ENCODE measurements at regions not wholly inside any gene's neighbourhood (a gene's known extent, or its start where the extent isn't known, plus 50 kb on each side); places are given as distances from the start of the nearest gene placed in this dataset.

DNA sequence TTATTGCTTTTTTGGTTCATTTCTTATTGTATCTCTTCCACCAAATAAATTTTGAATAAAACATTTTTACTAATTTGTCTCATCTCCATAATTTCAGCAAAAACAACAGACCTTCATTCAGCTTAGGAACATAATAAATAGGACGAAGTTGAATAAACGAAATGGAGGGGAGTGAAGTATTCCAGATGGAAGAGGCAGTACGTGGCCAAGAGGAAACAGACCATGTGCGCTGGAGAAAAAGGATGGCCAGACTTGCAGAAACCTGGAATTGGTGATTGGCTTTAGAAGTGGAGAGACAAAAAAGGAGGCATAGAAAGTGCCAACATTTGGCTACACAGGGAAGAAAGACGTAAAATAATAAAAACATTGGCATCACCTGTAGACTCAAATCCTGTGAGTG lies 113.5 kb downstream of the USP22 start:
- TF ChIP-seq, protein P1, sequence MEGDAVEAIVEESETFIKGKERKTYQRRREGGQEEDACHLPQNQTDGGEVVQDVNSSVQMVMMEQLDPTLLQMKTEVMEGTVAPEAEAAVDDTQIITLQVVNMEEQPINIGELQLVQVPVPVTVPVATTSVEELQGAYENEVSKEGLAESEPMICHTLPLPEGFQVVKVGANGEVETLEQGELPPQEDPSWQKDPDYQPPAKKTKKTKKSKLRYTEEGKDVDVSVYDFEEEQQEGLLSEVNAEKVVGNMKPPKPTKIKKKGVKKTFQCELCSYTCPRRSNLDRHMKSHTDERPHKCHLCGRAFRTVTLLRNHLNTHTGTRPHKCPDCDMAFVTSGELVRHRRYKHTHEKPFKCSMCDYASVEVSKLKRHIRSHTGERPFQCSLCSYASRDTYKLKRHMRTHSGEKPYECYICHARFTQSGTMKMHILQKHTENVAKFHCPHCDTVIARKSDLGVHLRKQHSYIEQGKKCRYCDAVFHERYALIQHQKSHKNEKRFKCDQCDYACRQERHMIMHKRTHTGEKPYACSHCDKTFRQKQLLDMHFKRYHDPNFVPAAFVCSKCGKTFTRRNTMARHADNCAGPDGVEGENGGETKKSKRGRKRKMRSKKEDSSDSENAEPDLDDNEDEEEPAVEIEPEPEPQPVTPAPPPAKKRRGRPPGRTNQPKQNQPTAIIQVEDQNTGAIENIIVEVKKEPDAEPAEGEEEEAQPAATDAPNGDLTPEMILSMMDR (IDR thresholded peaks at IDR 0.05), result no peak
- TF ChIP-seq POLR2A (IDR thresholded peaks at IDR 0.05) (no peak), EP300 (IDR thresholded peaks at IDR 0.05) (no peak)

Data from tibial nerve (tissue), 4 donors.